GM06990 (cell line): ENCODE measurements at regions not wholly inside any gene's neighbourhood (a gene's known extent, or its start where the extent isn't known, plus 50 kb on each side); places are given as distances from the start of the nearest gene placed in this dataset.

Source experiments
- DNase-seq: peaks from one replicate; pipeline ENCODE4 v3.0.0-alpha.2; 2011; ENCODE audit not compliant: insufficient read length; ENCODE audit errors: extremely low read depth
- H3K27me3 ChIP-seq: replicated peaks from 2 replicates; pipeline ENCODE4 v1.6.0; 2011; ENCODE audit warnings: low read length; ENCODE audit not compliant: control insufficient read depth, insufficient read depth
- H3K36me3 ChIP-seq: 2 replicates; pipeline ENCODE4 v1.5.1; 2011; ENCODE audit warnings: low read length; ENCODE audit not compliant: control insufficient read depth, insufficient read depth
- H3K4me3 ChIP-seq: replicated peaks from 2 replicates; pipeline ENCODE4 v1.5.1; 2011; ENCODE audit warnings: low read depth, mild to moderate bottlenecking, control low read depth, low read length
- CTCF ChIP-seq: IDR thresholded peaks from 2 replicates; pipeline ENCODE4 v1.5.1; 2011; ENCODE audit warnings: low read length, control low read depth, mild to moderate bottlenecking, inconsistent platforms; ENCODE audit not compliant: insufficient read depth, poor library complexity, severe bottlenecking

DNA sequence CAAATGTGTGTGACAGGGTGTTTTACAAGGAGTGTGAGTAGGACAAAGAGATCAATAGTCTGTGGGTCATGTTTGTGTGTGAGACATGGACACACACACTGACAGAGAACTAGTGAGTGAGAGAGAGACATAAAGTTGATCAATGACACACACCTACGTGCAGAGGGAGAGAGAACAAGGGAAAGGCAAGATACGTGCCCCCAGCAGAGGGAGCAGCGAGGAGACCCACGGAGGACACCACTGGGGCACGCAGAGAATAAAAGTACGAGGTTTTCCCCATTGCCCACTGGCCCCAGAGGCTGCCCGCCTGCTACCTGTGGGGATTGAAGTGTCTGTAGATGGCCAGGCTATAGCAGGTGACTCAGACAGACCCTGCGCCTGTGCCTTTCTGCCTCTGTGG lies 130.2 kb upstream of the CSF3R start:
- no peaks in the 10 kb centered on the region for H3K36me3 ChIP-seq
- no peaks in the 10 kb centered on the region; the same call in 1 of the 2 replicates for H3K27me3 ChIP-seq
- DNase-seq: no peak
- TF ChIP-seq CTCF: no peak
- H3K4me3 ChIP-seq: no peak overlapping the region

DNA sequence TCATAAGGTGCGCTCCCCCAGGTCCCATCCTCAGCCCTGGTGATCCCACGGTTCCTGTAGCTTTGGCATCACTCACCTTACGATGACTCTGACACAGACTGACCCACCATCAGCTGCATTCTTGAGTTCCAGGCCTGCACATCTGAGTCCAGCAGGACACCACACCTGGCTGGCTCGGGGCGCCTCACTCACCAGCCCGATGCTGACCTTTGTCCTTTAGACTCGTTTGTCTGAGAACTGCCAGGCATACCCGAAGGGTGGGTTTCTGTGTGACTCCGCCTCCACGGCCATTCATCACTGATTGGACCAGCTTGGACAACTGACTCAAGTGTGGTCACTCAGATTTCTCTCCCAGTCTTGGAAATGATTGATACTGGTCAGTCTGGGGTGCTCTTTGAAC lies 129.4 kb upstream of the CSF3R start:
- H3K36me3 ChIP-seq: no peaks in the 10 kb centered on the region
- no peaks in the 10 kb centered on the region; the same call in 1 of the 2 replicates for H3K27me3 ChIP-seq
- TF ChIP-seq CTCF: no peak

DNA sequence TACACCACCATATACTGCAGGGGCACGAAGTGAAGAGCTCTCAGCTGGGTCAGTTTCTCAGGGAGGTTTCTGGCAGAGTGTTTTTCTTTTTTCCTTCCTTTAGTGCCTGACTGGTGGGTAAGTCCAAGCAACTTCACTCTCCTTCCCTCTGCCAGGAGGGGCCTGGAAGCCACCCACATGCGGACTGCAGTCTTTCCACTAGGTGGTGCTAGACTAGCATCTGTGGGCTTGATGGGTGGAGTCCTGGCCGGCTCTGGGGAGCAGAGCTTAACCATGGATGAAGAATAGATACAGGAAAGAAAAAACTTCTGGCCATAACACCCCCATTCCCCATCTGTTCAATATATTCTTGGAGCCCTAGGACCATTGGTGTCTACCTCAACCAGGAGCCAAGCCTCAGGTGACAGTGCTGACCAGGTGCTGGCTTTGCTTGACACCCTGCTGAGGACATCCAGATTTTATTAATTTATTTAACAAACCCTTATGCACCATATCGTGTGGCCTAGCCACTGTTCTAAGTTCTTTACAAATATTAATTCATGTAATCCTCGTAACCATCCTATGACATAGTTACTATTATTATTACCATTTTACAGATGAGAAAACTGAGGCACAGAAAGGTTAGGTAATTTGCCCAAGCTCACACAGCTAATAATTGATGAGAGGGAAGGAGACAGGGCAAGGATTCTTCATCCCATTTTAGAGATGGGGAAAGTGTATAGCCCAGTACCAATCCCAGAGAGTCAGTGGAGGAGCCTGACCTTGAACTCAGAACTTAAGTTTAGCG lies 126.7 kb upstream of the CSF3R start:
- H3K4me3 ChIP-seq: no peak overlapping the region
- peak; percentile 17 for DNase-seq
- TF ChIP-seq CTCF: peak; percentile 91
- H3K36me3 ChIP-seq: no peaks in the 10 kb centered on the region
- H3K27me3 ChIP-seq: no peaks in the 10 kb centered on the region; the same call in 1 of the 2 replicates

More for the DNA sequence above, 129.4 kb upstream of the CSF3R start:
- H3K4me3 ChIP-seq: no peak overlapping the region
- no peak for DNase-seq

- no peaks in the 10 kb centered on the region; the same call in 1 of the 2 replicates for H3K27me3 ChIP-seq
- no peak for TF ChIP-seq CTCF
- H3K4me3 ChIP-seq: no peak overlapping the region
- DNase-seq: no peak
- H3K36me3 ChIP-seq: no peaks in the 10 kb centered on the region
Measured at GRCh38 chr1:36608272-36608671, 125.6 kb upstream of the CSF3R start.

DNA sequence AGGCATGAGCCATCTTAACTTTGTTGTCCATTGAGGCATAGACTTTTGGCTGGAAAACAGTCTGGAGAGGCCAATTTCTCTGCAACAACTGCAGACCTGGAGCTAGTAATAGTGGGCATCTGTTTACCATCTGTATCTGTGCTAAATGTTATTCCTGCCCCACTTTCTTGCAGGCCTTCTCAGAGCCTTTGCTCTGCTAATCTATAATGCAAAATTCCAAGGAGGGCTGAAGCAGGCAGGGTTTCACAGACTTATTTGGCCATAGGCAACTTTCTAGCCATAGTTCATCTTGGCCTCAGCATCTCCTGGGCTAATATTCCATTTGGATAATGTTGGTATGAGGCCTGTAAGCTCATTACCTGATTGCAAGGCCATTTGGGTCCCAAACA lies 124.5 kb upstream of the CSF3R start:
- no peak for DNase-seq
- no peak for TF ChIP-seq CTCF
- no peaks in the 10 kb centered on the region for H3K36me3 ChIP-seq
- H3K4me3 ChIP-seq: no peak overlapping the region
- no peaks in the 10 kb centered on the region; the same call in 1 of the 2 replicates for H3K27me3 ChIP-seq
